ENCODE measurements at regions not wholly inside any gene's neighbourhood (a gene's known extent, or its start where the extent isn't known, plus 50 kb on each side); places are given as distances from the start of the nearest gene placed in this dataset.
A peak's percentile ranks its signal among the peaks of the same experiment; 100 is the strongest.

DNA sequence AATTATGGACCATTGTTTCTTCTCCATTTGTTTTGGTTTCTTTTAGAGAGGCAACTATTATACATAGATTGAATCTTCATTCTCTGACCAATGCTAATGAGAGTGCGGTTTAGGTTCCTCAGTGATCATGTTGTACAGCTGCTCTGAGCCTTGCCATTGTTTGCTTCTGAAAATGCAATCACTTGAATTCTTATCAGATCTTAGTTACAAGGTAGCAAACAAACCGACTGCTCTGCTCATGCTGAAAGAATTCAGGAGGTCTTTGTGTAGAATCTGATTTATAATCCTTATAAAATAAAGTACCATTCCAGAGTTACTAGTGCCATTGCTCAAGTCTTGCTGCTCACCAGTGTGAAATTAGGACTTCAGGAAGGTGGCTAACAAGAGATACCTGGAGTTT lies 569.1 kb upstream of the ID4 start:
- no peak for DNase-seq (ENCODE audit: low spot score)

DNA sequence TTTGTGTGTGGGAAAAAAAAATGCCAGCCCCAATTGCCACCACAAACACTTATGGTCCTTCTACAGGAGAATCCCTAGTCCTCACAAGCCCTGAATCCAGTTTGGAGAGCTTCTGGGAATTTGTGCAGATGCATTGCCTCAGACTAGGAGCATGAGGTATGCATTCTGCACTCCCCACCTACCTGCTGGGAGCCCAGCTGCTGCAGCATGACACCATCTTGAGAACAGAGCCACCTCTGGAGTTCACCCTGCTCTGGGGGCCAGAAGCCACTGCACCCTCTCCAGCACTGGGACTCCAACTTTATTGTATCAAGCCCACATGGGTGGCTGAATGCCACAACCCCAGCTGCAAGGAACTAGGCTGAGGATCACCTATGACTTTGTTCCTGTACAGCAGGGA lies 568.5 kb upstream of the ID4 start:
- no peak for DNase-seq (ENCODE audit: low spot score)

DNA sequence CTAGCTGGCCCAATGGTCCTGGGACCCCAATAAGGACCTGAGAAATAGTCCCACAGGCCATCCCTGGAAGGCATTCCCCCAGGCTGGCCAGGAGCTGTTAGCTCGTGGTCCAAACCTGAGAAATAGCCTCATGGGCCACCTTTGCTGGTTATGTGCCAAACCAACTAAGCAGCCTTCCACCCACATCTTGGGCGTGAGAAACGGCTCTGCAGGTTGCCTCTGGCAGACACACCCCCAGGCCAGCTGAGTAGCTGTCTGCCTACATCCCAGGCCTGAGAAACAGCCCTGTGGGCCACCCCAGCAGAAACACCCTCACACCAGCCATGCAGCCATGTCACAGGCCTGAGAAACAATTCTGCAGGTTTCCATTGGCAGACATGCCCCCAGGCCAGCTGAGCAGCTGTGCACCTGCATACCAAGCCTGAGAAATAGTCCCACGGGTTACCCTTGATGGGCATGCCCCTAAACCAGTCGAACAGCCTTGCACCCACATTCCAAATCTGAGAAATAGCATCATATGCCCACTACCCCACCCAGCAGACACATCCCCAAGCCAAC lies 567.8 kb upstream of the ID4 start:
- no peak for DNase-seq (ENCODE audit: low spot score)

DNA sequence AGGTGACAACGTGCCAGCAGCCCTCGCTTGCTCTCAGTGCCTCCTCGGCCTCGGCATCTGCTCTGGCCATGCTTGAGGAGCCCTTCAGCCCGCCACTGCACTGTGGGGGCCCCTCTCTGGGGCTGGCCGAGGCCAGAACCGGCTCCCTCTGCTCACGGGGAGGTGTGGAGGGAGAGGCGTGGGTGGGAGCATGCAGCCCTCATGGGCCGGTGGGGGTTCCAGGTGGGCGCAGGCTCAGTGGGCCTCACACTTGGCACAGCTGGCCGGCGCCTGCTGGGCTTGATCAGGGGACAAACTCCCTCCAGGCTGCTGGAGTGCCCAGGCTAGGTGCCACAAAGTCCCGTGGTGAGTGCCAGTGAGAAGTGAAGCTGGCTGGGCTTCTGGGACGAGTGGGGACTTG lies 566.6 kb upstream of the ID4 start:
- no peak for DNase-seq (ENCODE audit: low spot score)

DNA sequence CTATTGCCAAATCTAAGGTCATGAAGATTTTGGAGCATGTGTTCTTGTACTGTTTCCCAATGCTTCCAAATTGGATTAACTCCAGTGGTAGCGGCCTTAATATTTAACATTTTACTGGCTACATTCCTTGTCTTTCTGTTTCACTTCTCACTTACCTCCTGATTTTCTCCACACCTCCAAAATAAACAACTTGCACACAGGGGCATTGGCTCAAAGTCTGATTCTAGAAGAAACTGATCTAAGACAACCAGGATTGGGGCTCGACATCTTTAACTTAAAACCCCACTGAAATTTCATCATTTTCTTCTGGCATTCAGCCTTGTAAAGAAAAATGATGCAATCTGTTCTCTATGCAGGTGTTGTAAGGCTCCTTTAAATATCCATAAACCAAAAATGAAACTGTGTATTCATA lies 557.9 kb upstream of the ID4 start:
- DNase-seq (ENCODE audit: low spot score): no peak

DNA sequence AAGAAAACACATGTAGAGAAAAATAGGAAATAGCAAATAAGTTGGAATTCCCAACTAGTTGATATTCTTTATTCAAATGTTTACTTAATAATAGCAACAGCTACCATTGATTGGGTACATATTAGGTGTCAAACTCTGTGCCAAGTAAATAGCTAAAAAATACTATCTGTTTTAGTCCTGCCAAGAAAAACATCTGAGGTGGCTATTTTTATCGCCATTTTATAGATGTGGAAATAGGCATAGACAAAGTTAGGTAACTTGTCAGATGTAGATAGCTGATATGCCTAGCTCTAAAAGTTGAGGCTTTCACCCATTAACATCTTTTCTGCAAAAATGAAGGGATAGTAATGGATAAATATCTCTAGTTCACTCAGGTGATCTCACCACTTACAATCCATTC lies 549.2 kb upstream of the ID4 start:
- DNase-seq (ENCODE audit: low spot score): no peak

DNA sequence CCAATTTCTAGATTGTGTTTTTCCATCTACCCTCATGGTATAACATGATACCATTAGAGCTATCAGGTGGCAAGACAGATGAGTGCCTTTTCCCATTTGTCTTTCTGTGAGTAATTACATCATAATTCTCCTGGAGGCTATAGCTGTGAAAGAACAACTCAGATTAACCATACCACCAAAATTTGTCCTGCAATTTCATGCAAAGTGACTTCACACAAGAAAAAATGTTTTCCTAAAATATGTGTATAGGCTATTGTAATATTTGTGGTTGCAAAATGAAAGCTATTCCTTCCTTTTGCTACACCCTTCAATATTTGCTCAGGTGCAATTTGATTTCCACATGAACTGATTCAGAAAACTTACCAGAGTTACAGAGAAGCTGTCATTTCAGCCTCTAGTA lies 547.7 kb upstream of the ID4 start:
- no peak for DNase-seq (ENCODE audit: low spot score)

DNA sequence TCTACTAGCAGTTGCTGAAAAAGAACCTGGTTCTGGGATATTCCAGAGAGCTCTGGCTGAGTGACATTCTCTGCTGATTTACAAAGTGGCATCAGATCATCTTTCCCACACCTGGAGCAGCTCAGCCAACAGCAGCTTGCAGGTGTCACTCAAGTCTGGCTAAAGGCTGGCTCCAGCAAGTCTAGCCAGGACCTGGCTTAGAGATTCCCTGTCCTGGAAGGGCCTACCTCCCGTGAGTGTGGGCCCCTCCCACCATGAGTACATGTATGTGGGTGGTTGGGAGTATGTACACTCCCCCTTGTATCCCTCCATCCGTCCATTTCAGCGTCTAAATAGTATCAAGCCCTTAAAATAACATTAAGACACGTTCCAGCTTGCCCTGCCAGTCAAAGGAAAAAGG lies 539.3 kb upstream of the ID4 start:
- DNase-seq (ENCODE audit: low spot score): no peak

DNA sequence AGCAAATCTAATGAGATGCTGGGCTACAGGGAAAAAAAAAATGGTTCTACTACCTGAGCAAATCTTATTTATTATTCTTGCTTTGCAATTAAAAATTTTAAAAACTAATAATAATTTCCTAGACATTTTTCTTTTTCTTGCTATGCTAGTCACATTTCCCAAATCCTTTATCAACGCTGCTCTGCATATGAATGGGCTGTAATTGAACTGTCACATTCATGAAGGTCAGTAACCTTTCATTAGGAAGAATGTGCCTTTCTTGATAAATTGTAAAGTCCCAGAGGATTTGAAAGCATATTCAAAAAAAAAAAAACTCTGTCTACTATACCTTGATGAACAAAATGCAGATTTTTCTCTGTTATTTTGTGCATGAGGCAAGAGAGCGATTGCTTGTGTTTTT lies 538.7 kb upstream of the ID4 start:
- DNase-seq (ENCODE audit: low spot score): no peak

DNA sequence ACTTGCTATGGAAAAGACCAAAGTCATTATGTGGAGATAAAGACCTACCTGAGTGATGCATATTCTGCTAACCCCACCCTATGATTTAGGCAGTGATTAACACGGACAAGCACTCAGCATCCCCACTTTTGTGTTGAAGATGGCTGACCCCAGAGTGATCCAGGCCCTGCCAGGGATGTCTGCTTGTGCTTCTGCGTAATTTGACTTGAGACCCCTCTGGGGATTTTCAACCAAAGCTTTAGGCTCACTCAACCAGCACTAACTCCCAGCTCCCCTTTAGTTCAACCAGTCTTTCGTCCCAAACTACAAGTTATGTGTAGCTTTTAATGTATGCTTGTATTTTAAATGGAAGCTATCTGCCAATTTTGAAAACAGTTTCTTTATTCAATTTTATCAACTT lies 538.0 kb upstream of the ID4 start:
- DNase-seq (ENCODE audit: low spot score): no peak

DNA sequence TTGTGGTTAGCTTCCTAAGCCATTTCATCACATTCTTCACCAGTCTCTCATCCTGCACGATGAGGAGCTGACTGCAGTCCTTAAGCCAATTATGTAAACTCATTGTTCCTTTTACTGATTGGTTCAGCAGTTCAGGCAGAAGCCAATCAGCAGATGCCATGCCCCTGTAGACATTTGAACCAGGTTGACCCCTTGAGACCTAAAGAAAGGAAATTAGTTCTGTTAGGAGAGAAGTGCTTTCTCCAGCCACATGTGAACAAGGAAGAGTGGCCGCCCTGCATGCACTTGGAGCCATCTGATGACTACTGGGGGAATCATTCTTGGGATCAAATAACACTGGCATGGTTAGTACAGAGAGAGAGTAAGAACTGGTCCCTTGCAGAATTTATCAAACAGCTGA lies 535.2 kb upstream of the ID4 start:
- DNase-seq (ENCODE audit: low spot score): peak; percentile 46

DNA sequence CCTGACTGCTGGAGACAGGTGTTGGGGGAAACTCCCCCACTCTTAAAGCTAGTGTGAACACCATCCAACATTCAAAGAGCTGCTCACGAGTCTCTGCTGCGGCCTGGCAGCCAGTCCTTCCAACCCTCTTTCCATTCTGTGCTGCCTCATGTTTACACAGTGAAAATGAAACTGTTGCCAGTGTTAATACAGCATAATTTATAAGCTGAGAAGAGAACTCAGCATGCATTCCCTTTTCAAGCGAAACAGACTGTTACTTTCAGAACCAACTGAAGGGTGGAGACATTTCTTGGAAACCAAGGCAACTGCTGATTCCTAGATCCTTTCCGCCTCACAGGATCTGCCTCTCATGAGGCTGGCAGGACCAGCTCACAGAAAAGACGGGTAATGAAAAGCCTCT lies 533.8 kb upstream of the ID4 start:
- DNase-seq (ENCODE audit: low spot score): no peak

DNA sequence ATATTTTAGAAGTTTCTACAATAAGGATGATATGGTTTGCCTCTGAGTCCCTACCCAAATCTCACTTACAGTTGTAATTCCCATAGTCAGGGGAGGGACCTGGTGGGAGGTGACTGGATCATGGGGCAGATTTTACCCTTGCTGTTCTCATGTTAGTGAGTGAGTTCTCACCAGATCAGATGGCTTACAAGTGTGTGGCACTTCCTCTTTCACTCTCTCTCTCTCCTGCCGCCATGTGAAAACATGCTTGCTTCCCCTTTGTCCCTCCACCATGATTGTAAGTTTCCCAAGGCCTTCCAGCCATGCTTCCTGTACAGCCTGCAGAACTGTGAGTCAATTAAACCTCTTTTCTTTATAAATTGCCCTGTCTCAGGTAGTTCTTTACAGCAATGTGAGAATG lies 527.5 kb upstream of the ID4 start:
- no peak for DNase-seq (ENCODE audit: low spot score)

DNA sequence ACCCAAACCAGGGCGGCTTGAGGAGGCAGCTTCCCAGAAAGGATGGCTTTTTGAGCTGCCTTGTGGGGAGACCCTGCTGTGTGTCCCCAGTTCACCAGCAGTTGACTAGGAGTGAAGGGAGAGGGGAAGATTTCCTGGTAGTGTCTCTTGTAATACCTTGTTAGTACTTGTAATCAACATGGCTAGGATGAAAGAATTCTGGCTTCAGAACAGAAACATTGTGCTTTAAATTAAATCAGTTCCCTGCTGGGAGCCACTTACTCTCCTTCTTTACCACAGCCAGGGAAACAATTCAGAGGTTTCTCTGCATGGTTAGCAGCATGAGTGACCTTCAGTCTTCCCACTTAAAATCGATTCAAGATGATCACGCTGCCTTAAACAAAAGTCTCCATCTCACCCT lies 525.4 kb upstream of the ID4 start:
- DNase-seq (ENCODE audit: low spot score): no peak

DNA sequence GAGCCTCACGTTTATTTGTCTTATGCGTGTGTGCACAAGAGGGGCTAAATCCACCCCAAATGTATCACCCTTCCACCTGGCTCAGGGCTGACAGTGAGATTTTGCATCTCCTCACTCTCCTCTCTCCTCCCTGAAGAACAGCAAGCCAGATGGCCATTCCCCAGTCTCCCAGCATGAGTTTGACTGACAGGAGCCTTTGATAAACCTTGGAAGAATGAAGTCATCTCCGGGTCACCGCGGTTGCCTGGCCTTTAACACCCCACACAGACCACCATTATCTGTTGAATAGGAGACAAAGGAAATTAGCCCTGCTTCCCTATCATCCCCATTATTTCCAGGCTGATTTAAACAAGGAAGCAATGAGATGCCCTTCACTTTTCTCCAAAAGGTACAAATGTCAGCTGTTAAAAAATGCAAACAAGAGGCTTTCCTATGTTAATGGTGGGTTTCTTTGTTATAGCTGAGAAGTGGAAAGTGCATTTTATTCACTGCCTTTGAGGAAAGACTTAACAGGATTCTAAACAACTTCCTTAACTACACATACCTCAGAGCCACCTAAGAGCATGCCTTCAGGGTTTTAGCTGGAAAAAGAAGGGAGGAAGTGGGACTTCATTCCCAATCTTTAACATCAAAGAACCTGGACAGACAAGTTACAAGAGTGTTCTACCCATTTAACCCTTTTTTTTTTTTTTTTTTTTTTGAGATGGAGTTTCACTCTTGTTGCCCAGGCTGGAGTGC lies 524.8 kb upstream of the ID4 start:
- no peak for DNase-seq (ENCODE audit: low spot score)

DNA sequence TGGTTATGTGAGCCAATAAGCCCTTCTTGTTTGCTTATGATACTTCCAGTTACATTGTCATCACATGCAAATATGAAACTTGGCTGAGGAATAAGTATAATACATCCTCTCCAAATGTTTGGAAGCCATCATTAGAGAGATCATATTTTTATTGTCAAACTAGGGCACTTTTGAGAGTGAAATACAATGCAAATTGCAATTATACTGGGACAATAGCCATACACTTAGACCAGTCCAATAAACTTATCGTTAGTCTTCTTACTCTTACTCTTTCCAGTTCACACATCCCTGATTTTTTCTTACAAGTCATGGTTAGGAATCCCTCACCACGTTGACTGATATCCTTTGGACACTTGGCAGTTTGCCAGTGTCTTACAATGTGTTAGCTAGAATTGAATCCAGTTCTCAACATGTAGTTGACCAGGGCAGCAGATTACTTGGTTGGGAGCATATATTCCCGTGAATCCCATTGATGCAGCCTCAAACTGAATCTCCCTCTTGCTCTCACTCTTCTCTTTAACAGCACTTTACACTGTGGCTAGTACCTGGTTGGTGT lies 519.7 kb upstream of the ID4 start:
- DNase-seq (ENCODE audit: low spot score): no peak

DNA sequence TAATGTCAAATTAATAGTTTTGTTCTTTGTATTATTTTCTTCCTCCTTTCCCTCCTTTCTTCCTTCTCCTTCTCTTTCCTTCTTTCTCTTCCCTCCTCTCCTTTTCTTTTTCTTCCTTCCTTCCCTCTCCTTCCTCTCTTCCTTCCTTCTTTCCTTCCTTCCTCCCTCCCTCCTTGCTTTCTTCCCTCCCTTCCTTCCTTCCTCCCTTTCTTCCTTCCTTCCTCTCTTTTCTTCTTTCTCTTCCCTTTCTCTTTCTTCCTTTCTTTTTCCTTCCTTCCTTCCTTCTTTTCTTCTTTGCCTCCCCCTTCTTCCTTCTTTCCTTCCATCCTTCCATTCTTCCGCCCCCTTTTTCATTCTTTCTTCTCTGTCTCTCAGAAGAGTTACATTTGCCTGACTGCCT lies 518.2 kb upstream of the ID4 start:
- DNase-seq (ENCODE audit: low spot score): no peak

DNA sequence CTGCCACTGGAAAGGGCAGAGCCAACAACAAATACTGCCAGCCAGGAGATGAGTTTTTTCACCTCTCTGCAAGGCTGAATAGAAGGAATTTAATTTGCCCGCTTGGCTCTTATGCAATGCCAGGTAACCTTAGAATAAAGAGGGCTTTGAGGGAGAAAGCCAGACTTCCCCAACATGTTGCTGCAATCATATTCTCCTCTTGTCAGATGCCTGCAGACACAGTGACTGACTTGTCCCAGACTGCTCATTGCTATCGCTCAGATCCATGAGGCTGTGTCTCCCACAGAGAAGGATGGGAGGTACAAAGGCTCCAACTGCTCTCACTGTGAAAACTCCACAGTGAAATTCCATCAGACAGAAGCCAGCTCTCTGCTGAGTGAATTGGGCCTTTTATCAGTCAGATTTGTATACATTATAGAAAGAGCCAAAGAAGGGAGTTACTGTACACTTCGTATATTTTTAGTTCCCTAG lies 517.0 kb upstream of the ID4 start:
- DNase-seq (ENCODE audit: low spot score): no peak

DNA sequence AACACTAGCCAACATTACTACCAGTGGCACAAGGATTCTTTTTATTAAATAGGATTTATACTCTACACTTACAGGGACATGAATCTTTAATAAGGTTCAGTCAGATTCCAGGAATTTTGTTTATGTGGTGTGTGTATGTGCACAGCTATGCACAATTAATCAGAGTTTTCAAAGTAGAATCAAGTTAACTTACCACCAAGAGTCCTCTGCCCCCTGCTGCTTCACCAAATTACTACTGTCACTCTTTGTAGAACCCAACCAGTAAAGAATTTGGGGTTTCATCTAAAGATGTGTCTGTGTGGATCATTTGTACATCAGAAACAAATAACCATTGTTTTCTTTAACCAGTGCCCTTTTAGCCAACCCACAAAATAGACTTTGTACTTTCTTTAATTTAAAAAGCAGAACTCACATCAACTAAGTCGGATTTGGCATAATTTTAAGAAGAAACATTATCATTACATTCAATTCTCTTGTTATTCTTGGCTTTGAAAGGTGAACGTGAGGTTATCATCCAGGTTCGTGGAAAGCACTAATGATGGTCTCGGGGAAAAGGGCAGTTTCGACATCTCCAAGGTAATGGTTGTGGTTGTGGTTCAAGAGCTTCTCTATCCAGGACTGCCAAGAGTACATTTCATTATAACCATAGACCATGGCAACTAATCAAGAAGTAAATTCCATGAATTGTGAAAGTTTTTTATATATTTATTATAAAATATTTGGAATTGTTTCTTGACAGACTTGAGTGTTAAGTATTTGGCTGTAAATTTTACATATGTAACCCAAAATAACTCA lies 514.3 kb upstream of the ID4 start:
- no peak for DNase-seq (ENCODE audit: low spot score)

DNA sequence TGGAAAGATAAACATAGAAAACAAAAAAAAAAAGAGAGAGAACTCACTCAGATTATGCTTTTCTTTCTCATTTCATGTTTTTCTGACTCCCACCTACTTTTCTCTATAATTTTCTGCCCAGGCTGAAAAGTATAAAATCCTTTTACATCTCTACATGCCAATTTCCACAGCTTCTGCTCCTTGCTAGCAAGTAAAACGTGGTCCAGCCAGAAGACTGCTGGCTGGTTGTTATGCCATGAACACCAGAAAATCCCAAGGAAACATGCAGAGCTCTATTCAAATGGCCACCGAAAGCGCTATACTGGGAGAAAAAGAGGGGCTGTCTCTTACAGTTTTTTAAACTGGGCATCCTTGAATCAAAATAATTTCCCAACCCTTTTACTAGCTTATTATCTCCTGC lies 512.8 kb upstream of the ID4 start:
- no peak for DNase-seq (ENCODE audit: low spot score)

DNA sequence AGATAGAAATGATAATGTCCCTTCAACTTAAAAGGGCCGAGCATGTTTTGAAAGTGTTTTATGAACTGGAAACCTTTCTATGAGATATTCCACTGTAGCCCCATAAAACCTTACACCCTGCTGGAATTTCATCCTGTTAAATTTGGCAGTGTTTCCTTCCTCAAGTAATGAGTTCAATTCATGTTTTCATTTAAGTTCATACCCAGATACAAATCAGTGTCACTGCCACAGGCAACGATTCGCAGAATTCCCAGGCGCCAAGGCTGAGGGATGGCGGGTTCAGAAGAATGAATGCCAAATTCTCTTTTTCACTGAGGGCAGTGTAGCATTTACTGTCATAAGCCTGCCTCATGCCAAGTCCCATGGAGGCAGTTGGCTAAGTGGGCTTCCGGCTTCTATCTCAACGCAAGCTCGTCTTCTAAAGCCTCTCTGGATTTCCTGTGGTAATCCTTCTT lies 511.8 kb upstream of the ID4 start:
- no peak for DNase-seq (ENCODE audit: low spot score)

DNA sequence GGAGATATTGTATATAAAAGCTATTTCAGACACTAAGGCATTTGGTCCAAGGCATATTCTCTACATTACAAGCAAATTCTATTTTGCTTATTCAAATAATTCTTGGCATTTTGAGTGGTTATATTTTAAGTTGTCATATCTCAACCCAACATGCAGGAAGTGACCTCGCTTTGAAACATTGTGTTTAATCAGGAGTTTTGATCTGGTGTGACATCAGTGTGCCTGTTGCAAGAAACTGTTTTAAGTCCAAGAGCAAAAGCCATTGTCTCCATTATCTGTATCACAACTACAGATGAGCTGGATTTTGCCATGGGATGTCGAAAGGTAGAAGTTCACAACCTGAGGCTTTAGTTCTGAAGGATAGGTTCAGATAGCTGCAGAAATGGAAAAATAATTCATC lies 509.9 kb upstream of the ID4 start:
- DNase-seq (ENCODE audit: low spot score): no peak

DNA sequence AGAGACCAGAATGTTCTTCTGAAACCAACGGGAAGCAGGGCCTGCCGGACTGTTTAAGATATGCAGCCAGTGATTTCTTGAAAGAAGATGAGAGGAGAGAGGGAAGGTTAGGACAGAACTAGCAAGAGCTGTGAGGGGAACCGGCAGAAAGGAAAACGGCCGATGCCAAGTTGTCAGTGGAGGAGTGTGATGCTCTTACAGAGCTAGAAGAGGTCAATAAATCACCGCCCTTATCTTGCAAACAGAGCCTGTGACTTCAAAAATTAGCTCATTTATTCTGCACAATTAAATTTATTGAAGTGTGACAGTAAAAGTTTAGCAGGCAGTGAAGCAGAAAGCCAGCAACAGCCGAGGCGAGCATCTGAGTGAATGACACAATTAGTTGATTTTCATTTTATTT lies 509.5 kb upstream of the ID4 start:
- no peak for DNase-seq (ENCODE audit: low spot score)
